ENCODE measurements at regions not wholly inside any gene's neighbourhood (a gene's known extent, or its start where the extent isn't known, plus 50 kb on each side); places are given as distances from the start of the nearest gene placed in this dataset.

DNA sequence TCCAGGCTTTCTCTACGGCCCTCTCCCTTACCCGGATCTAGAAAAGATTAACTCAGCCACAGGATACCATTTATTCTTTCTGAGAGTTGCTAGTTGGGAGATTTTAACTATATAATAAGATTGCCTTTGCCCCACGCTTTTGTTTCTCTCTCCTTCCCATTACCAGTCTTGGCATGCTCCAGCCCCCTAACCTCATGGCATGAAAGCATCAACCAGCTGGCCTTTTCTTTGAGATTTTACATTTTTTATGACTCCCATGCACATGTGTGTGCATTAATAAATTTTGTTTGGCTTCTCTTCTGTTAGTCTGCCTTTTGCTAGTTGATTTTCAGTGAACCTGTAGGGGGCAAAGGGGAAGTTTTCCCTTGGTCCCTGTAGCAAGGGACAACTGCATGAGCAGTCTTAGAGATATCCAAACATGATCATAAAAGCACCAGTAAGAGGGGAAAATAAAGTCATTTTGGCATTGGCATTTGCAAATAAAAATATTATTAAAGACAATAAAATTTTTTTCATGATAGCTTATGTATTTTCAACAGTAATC, 73.6 kb downstream of the OXSM start:
- peak; percentile 19 for DNase-seq (ENCODE audit: low read depth)
- TF ChIP-seq POLR2A (IDR thresholded peaks at IDR 0.05; ENCODE audit: extremely low read depth, insufficient read length) (no peak), MYC (IDR thresholded peaks at IDR 0.05; ENCODE audit: low read depth, low read length) (no peak)

DNA sequence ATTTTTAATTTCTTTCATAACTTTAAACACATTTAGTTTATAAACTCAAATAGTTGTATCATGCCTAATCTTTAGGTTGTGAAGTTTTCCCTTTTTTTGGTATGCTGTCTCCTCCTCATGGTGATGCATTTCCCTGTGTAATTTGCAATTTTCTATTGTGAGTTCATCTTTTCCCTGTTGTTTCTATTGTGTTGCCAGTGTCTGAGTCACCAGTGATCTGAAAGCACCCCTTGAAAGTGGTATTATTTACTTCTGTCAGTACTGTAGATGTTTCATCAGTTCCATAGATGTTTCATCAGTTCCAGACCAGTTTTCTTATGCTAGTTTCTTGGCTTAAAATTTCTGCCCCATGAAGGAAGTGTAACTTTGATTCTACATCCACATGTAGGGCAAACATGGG, 80.6 kb downstream of the OXSM start:
- H3K4me3 ChIP-seq (ENCODE audit: low read depth, low read length) = no peak overlapping the region
- TF ChIP-seq, protein P1, sequence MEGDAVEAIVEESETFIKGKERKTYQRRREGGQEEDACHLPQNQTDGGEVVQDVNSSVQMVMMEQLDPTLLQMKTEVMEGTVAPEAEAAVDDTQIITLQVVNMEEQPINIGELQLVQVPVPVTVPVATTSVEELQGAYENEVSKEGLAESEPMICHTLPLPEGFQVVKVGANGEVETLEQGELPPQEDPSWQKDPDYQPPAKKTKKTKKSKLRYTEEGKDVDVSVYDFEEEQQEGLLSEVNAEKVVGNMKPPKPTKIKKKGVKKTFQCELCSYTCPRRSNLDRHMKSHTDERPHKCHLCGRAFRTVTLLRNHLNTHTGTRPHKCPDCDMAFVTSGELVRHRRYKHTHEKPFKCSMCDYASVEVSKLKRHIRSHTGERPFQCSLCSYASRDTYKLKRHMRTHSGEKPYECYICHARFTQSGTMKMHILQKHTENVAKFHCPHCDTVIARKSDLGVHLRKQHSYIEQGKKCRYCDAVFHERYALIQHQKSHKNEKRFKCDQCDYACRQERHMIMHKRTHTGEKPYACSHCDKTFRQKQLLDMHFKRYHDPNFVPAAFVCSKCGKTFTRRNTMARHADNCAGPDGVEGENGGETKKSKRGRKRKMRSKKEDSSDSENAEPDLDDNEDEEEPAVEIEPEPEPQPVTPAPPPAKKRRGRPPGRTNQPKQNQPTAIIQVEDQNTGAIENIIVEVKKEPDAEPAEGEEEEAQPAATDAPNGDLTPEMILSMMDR (IDR thresholded peaks at IDR 0.05; ENCODE audit: low read depth, low read length) = no peak
- TF ChIP-seq, protein P2, sequence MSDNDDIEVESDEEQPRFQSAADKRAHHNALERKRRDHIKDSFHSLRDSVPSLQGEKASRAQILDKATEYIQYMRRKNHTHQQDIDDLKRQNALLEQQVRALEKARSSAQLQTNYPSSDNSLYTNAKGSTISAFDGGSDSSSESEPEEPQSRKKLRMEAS (IDR thresholded peaks at IDR 0.05; ENCODE audit: low read depth, low read length) = no peak
- TF ChIP-seq POLR2A (IDR thresholded peaks at IDR 0.05; ENCODE audit: extremely low read depth, insufficient read length) (no peak), MYC (IDR thresholded peaks at IDR 0.05; ENCODE audit: low read depth, low read length) (no peak)
- no peak for DNase-seq (ENCODE audit: low read depth)

More for the DNA sequence above, 73.6 kb downstream of the OXSM start:
- H3K4me3 ChIP-seq (ENCODE audit: low read depth, low read length) = no peak overlapping the region

DNA sequence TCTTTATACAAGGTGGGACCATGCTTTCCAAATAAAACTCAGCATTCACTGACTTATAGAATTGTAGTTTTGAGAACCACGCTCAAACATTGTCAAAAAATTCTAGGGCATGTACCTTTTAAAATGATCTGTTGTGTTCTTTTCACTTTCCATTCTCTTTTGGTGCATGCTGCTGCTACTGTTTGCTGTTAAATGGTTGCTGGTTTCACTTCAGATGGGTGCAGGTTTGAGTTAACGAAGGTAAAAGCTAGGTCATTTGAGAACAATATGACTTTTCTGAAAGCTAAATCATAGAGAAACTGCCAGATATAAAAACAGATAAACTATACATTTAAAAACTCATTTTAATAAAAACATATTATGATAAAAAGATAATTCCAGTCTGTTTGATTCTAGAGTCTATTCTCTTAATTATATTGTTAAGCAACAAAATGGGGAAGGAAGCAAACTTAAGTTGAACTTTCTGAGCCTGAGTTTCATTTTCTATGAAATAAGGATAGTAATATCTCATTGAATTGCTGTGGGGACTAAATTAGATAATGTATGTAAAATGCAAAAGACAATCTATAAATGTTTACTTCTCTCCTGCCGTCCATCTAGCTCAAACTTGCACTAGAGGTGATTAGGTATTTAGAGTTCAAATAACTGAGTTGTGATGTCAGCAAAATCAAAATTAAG, 82.4 kb downstream of the OXSM start:
- no peak for DNase-seq (ENCODE audit: low read depth)
- H3K4me3 ChIP-seq (ENCODE audit: low read depth, low read length) = no peak overlapping the region
- TF ChIP-seq POLR2A (IDR thresholded peaks at IDR 0.05; ENCODE audit: extremely low read depth, insufficient read length) (no peak), MYC (IDR thresholded peaks at IDR 0.05; ENCODE audit: low read depth, low read length) (no peak)
- TF ChIP-seq, protein P1 (IDR thresholded peaks at IDR 0.05; ENCODE audit: low read depth, low read length) = no peak
- TF ChIP-seq, protein P2 (IDR thresholded peaks at IDR 0.05; ENCODE audit: low read depth, low read length) = no peak

DNA sequence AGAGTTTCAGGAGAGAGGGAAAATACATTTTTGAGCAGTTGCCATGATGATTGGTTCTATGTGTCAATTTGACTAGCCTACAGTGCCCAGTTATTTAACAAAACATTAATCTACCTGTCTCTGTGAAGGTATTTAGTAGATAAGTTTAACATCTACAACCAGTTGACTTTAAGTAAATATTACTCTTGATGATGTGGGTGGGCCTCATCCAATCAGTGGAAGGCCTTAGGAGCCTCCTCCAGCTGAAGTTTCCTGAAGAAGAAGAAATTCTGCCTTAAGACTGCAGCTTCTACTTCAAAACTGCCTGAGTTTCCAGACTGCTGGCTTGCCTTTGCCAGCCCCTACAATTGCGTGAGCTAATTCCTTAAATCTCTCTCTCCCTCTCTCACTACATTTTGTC, 93.6 kb downstream of the OXSM start:
- TF ChIP-seq, protein P2 (IDR thresholded peaks at IDR 0.05; ENCODE audit: low read depth, low read length) = no peak
- TF ChIP-seq, protein P1 (IDR thresholded peaks at IDR 0.05; ENCODE audit: low read depth, low read length) = no peak
- TF ChIP-seq POLR2A (IDR thresholded peaks at IDR 0.05; ENCODE audit: extremely low read depth, insufficient read length) = no peak
- TF ChIP-seq MYC (IDR thresholded peaks at IDR 0.05; ENCODE audit: low read depth, low read length) = no peak
- no peak overlapping the region for H3K4me3 ChIP-seq (ENCODE audit: low read depth, low read length)
- no peak for DNase-seq (ENCODE audit: low read depth)

DNA sequence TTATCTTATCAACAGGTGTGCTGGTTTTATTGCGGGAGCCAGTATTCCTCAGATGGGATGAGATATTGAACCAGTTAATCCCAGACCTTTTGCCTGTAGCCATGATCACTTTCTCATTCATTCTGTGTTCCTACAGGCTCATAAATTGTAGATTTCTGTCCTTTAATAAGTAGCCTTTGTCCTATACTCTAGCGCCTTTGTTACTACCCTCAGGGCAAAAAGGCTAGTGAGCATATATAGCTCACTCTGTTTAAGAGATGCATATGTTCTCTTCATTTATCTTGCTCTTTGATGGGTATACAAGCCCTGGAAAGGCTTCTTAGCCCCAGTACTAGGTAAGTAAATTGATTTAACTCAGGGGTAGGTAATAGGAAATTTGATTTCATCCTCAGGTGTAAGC, 95.1 kb downstream of the OXSM start:
- no peak overlapping the region for H3K4me3 ChIP-seq (ENCODE audit: low read depth, low read length)
- DNase-seq (ENCODE audit: low read depth) = no peak
- TF ChIP-seq, protein P1 (IDR thresholded peaks at IDR 0.05; ENCODE audit: low read depth, low read length) = no peak
- TF ChIP-seq POLR2A (IDR thresholded peaks at IDR 0.05; ENCODE audit: extremely low read depth, insufficient read length) = no peak
- TF ChIP-seq, protein P2 (IDR thresholded peaks at IDR 0.05; ENCODE audit: low read depth, low read length) = no peak
- TF ChIP-seq MYC (IDR thresholded peaks at IDR 0.05; ENCODE audit: low read depth, low read length) = no peak

DNA sequence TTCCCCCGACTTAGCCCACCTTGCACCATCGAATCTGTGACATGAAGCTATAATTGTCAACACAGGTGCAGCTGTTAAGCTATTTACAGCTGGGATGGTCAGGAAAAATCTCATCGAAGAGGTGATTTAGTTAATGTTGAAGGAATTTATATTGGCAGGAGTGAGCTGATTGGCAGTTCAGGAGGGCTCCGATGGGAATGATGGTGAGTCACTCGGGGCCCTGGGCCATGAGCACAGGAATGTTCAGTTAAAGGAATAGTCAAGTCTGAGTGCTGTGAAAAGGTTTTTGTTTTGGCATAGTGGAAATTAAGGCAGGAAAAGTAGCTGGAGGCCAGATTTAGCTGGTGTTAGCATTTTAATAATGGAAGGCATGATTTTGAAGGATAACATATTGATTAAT, 95.7 kb downstream of the OXSM start:
- TF ChIP-seq, protein P2 (IDR thresholded peaks at IDR 0.05; ENCODE audit: low read depth, low read length) = no peak
- TF ChIP-seq, protein P1 (IDR thresholded peaks at IDR 0.05; ENCODE audit: low read depth, low read length) = no peak
- no peak for TF ChIP-seq POLR2A (IDR thresholded peaks at IDR 0.05; ENCODE audit: extremely low read depth, insufficient read length)
- TF ChIP-seq MYC (IDR thresholded peaks at IDR 0.05; ENCODE audit: low read depth, low read length) = no peak
- H3K4me3 ChIP-seq (ENCODE audit: low read depth, low read length) = no peak overlapping the region
- no peak for DNase-seq (ENCODE audit: low read depth)
